SU-DHL-6 (cell line): ENCODE measurements at regions not wholly inside any gene's neighbourhood (a gene's known extent, or its start where the extent isn't known, plus 50 kb on each side); places are given as distances from the start of the nearest gene placed in this dataset.
"Not testable (repeated sequence)": the region's sequence is repeated elsewhere in the genome, so short reads cannot be mapped to it uniquely, and the experiment has no call there.

ENCODE experiments used
- H2AFZ ChIP-seq: fragments of 200-600 bp; sonication (generic); 2 replicates; pipeline ENCODE4 v1.6.1; 2014; ENCODE audit warnings: low read depth, mild to moderate bottlenecking, moderate library complexity, mixed read lengths, antibody characterized with exemption, low read length; ENCODE audit not compliant: severe bottlenecking
- H3F3A ChIP-seq: fragments of 200-600 bp; shearing (Covaris generic); 2 replicates; pipeline ENCODE4 v1.6.0; 2016; ENCODE audit warnings: antibody characterized with exemption, mild to moderate bottlenecking; ENCODE audit not compliant: insufficient read depth
- H3K27ac ChIP-seq: fragments of 200-600 bp; sonication (generic); 2 replicates; pipeline ENCODE4 v1.5.1; 2016; ENCODE audit warnings: low read depth, mild to moderate bottlenecking, low read length, moderate library complexity, mixed read lengths
- H3K27me3 ChIP-seq: fragments of 200-600 bp; sonication (generic), shearing (Covaris generic); 2 replicates; pipeline ENCODE4 v1.6.0; 2014; ENCODE audit warnings: mild to moderate bottlenecking, low read length
- H3K36me3 ChIP-seq: fragments of 200-600 bp; sonication (generic); 2 replicates; pipeline ENCODE4 v1.6.1; 2014; ENCODE audit warnings: mild to moderate bottlenecking, low read length, mixed read lengths
- H3K4me2 ChIP-seq: fragments of 300-600, 200-600 bp; shearing (Covaris generic), sonication (generic); 2 replicates; pipeline ENCODE4 v1.6.0; 2014; ENCODE audit warnings: low read length, low read depth, mild to moderate bottlenecking; ENCODE audit not compliant: poor library complexity, severe bottlenecking
- H3K4me3 ChIP-seq: fragments of 200-600 bp; sonication (generic); 2 replicates; pipeline ENCODE4 v1.5.1; 2014; ENCODE audit warnings: antibody characterized with exemption, low read length, mild to moderate bottlenecking, mixed read lengths; ENCODE audit not compliant: insufficient read depth, poor library complexity, severe bottlenecking
- H3K79me2 ChIP-seq: fragments of 200-600 bp; sonication (generic); 2 replicates; pipeline ENCODE4 v1.6.1; 2014; ENCODE audit warnings: mild to moderate bottlenecking, low read length, moderate library complexity; ENCODE audit not compliant: insufficient read depth
- H3K9ac ChIP-seq: fragments of 200-600 bp; sonication (generic); 2 replicates; pipeline ENCODE4 v1.7.0; 2014; ENCODE audit warnings: mild to moderate bottlenecking, low read length
- H3K9me2 ChIP-seq: fragments of 200-600 bp; sonication (generic); replicated peaks from 2 replicates; pipeline ENCODE4 v1.6.1; 2014; ENCODE audit warnings: low read length; ENCODE audit not compliant: insufficient read depth
- H3K9me3 ChIP-seq: fragments of 200-600 bp; sonication (generic); 2 replicates; pipeline ENCODE4 v1.6.1; 2014; ENCODE audit warnings: low read length, mixed read lengths; ENCODE audit not compliant: insufficient read depth
- H4K20me1 ChIP-seq: fragments of 200-600 bp; sonication (generic); 2 replicates; pipeline ENCODE4 v1.6.1; 2014; ENCODE audit warnings: low read depth, mild to moderate bottlenecking, antibody characterized with exemption, low read length, moderate library complexity, mixed read lengths
- CTCF ChIP-seq: fragments of 200-600 bp; sonication (generic); IDR thresholded peaks from one replicate; pipeline ENCODE4 v1.5.1; 2017; ENCODE audit warnings: antibody characterized with exemption, mild to moderate bottlenecking, low read length, moderate library complexity; ENCODE audit not compliant: insufficient read depth, poor library complexity, severe bottlenecking
- EZH2phosphoT487 ChIP-seq: fragments of 200-600 bp; sonication (generic), shearing (Covaris generic); conservative IDR thresholded peaks from 2 replicates; pipeline ENCODE4 v1.6.1; 2018; ENCODE audit warnings: mild to moderate bottlenecking, antibody characterized with exemption, low read length, moderate library complexity, mixed read lengths

GRCh38 chr4:103845075-103845474, 125.3 kb upstream of the TACR3 start:
- Histone ChIP-seq H3K27ac (no peak overlapping the region), H2AFZ (no peak overlapping the region), H3K4me2 (no peak overlapping the region), H3K4me3 (no peak overlapping the region), H3K79me2 (no peaks in the 10 kb centered on the region), H3K9me2 (no peaks in the 10 kb centered on the region), H4K20me1 (no peaks in the 10 kb centered on the region), H3K36me3 (no peaks in the 10 kb centered on the region), H3F3A (no peaks in the 10 kb centered on the region), H3K27me3 (no peaks in the 10 kb centered on the region), H3K9ac (no peak overlapping the region), H3K9me3 (no peaks in the 10 kb centered on the region)
- TF ChIP-seq EZH2phosphoT487 (no peak), CTCF (no peak)

- H3K4me2 ChIP-seq, result no peak overlapping the region
- H3K36me3 ChIP-seq, result no peaks in the 10 kb centered on the region
- H4K20me1 ChIP-seq, result no peaks in the 10 kb centered on the region
- TF ChIP-seq EZH2phosphoT487 (no peak), CTCF (no peak)
- H2AFZ ChIP-seq, result no peak overlapping the region
- H3K27ac ChIP-seq, result no peak overlapping the region
- H3K4me3 ChIP-seq, result no peak overlapping the region
- H3K79me2 ChIP-seq, result no peaks in the 10 kb centered on the region
- H3K27me3 ChIP-seq, result no peaks in the 10 kb centered on the region
- H3K9ac ChIP-seq, result no peak overlapping the region
- H3K9me2 ChIP-seq, result no peaks in the 10 kb centered on the region
- H3F3A ChIP-seq, result no peaks in the 10 kb centered on the region
- no peaks in the 10 kb centered on the region for H3K9me3 ChIP-seq
Observed at GRCh38 chr4:103842637-103843239, 123.0 kb upstream of the TACR3 start.

- H3K4me2 ChIP-seq, result no peak overlapping the region
- no peaks in the 10 kb centered on the region for H3K79me2 ChIP-seq
- H2AFZ ChIP-seq, result no peak overlapping the region
- no peaks in the 10 kb centered on the region for H3K27me3 ChIP-seq
- no peak overlapping the region for H3K27ac ChIP-seq
- H4K20me1 ChIP-seq, result no peaks in the 10 kb centered on the region
- no peaks in the 10 kb centered on the region for H3K9me2 ChIP-seq
- no peak overlapping the region for H3K4me3 ChIP-seq
- H3K9ac ChIP-seq, result no peak overlapping the region
- no peaks in the 10 kb centered on the region for H3K9me3 ChIP-seq
- H3F3A ChIP-seq, result no peaks in the 10 kb centered on the region
- TF ChIP-seq EZH2phosphoT487, result no peak
- TF ChIP-seq CTCF, result no peak
- H3K36me3 ChIP-seq, result no peaks in the 10 kb centered on the region
Observed at GRCh38 chr4:103842076-103842475, 122.3 kb upstream of the TACR3 start.

- not testable (repeated sequence) for H3K79me2 ChIP-seq, H3K4me3 ChIP-seq, H3K9me2 ChIP-seq, H3F3A ChIP-seq, H3K36me3 ChIP-seq, H3K9me3 ChIP-seq, H3K4me2 ChIP-seq, H3K27ac ChIP-seq, H3K9ac ChIP-seq, H3K27me3 ChIP-seq, H2AFZ ChIP-seq, H4K20me1 ChIP-seq
Observed at GRCh38 chr4:103810308-103810707, 90.5 kb upstream of the TACR3 start.
